GM19328 (cell line): ENCODE measurements at regions not wholly inside any gene's neighbourhood (a gene's known extent, or its start where the extent isn't known, plus 50 kb on each side); places are given as distances from the start of the nearest gene placed in this dataset.

ENCODE experiments used
- ATAC-seq: cut with Tn5 transposase; IDR thresholded peaks from one replicate; pipeline ENCODE4 v1.9.1; 2021; ENCODE audit warnings: mild to moderate bottlenecking, moderate library complexity; ENCODE audit not compliant: unreplicated experiment

- no peak for ATAC-seq
Observed at GRCh38 chr4:147052361-147052760, 106.7 kb upstream of the TTC29 start.

DNA sequence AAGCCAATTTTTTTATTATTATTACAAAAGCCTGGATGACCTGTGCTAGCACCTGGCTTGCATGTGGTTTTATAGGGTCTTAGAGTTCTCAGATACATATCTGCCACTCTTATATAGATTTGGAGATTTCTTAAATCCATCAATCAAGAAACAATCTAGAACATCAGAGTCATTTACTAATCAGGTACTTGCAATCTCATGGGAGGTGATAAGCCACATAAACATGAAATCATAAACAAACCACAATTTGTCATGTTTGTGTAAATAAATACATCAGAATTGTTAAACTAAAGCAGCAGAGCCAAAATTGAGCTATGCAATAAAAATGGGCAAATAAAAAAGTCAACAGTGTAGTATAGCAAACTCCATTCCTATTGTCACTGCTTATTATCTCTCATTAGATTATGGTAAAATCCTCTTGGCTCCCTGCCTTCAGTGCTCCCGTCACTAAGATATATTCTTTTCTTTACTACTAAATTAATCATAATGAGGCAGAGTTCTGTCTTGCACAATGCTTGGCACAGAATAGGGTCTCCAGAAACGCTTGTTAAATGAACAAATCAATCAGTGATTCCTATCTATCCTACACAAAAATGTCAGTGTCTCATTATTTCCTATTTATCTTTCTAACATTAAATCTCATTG, 108.7 kb upstream of the TTC29 start:
- ATAC-seq = no peak

- no peak for ATAC-seq
Observed at GRCh38 chr4:147056940-147057610, 111.4 kb upstream of the TTC29 start.

GRCh38 chr4:147057611-147058190, 112.0 kb upstream of the TTC29 start:
- no peak for ATAC-seq

DNA sequence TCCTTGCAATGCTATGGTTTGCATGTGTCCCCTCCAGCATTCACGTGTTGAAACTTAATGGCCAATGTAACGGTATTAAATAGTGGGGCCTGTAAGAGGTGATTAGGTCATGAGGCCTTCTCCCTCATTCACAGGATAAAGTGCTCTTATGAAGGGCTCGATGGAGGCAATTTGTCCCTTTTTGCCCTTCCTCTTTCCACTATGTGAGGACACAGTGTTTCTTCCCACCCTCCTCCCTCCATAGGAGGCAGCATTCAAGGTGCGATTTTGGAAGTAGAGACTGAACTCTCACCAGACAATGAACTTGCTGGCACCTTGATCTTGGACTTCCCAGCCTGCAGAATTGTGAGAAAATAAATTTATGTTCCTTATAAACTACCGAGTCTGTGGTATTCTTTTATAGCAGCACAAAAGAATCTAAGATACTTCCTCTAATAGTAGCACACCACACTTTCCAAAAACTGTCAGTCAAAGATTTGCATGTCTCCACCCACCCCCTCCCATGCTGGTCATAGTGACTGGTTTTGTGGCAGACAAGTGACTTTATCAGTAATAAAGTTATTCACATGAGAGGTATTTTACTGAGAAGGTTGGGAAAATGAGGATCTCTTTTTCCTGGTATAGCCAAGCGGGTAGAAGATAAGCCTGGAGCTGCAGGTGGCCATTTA, 113.5 kb upstream of the TTC29 start:
- no peak for ATAC-seq

GRCh38 chr4:147060151-147060931, 114.7 kb upstream of the TTC29 start:
- ATAC-seq = no peak

DNA sequence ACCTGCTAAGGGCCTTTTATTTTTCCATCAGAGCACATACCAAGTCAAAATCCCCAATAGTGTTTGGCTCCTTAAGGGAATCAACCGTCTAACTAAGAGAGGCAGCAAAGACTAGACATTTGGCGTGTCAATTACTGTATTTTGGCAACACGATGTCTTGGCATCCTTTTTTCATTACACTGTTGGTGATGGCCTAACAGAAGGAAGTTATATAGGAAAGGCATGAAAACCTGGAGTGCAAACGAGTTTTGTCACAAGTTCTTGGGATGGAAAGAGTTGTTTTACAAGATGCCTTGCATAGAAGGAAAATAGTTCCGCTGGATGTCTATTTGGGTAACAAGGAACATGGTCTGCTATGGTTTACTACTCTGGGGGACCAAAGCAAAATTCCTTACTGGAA, 119.2 kb upstream of the TTC29 start:
- no peak for ATAC-seq

GRCh38 chr4:147068564-147068963, 122.9 kb upstream of the TTC29 start:
- no peak for ATAC-seq

GRCh38 chr4:147071209-147071740, 125.6 kb upstream of the TTC29 start:
- no peak for ATAC-seq

GRCh38 chr4:147076179-147076578, 130.5 kb upstream of the TTC29 start:
- ATAC-seq = no peak

- ATAC-seq = no peak
Observed at GRCh38 chr4:147076728-147077127, 131.1 kb upstream of the TTC29 start.

DNA sequence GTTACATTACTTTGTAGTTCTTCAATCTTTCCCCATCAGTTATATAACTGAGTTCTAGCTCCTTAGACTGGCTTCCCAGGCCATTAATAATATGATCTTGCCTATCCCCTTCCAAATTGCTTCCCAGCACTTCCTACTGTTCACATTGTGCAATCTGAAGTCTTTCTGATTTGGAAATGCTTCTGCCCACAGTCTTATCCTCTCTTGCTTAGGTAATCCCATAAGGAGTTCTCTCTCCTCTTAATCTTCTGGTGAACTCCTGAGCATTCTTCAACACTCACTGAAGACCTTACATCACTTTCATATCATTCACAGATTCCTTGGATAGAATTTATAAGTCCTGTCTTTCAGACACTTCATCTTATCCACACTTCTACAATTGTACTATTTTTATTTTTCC, 132.7 kb upstream of the TTC29 start:
- ATAC-seq = no peak

- ATAC-seq = no peak
Observed at GRCh38 chr4:147078875-147079658, 133.4 kb upstream of the TTC29 start.

DNA sequence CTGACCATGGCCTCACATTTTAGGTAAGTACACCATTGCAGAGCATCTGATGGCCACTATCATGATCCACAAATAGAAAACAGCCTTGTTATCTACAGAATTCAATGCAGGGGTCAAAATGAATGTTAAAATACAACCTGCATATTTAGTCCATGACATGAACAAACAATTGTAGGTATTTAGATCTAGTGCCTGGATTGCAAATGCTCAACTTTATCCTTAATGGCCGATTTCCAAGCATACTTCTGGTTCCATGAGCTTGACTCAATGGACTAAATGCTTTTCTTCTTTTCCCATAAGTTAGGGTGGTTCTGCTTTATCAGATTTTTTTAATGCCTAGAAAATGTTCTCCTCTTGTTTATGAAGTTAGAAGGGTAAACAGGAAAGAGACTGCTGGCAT, 139.2 kb upstream of the TTC29 start:
- no peak for ATAC-seq

DNA sequence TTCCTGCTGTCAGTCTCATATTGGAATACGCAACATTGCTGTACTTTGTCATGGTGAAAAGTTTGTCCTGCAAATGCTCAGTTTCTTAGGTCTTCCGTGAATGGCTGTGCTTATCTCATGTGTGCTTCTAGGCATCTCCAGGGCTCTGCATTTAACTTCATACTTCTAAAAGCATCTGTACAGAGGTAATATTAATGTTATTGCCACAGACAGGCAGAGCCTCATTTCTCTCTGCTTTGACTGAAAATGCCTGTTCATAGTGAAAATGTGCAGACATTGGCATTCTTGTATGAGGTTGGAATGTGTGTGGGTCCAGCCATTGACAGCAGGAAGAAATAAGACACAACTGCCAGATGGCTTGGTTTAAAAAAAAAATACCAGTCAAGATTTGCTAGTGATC, 140.1 kb upstream of the TTC29 start:
- ATAC-seq = no peak

DNA sequence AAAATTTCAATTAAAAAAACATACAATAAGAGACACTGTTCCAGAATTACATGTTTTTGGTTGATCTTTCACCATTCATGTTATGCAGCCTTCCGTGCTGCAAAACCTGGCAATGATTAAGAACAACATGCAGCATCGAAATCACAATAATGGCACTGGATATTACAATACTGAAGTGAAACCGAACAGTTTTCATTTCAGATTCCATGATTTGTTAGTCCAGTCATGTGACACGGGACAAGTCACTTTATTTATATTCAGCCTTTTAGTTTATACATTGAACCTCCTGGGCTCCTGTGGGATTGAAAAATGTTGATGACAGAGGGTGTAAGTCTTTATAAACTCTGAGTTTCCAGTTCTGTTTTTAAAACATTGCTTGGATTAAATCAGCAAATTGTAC, 142.5 kb upstream of the TTC29 start:
- no peak for ATAC-seq

- no peak for ATAC-seq
Observed at GRCh38 chr4:147090486-147090885, 144.8 kb upstream of the TTC29 start.

DNA sequence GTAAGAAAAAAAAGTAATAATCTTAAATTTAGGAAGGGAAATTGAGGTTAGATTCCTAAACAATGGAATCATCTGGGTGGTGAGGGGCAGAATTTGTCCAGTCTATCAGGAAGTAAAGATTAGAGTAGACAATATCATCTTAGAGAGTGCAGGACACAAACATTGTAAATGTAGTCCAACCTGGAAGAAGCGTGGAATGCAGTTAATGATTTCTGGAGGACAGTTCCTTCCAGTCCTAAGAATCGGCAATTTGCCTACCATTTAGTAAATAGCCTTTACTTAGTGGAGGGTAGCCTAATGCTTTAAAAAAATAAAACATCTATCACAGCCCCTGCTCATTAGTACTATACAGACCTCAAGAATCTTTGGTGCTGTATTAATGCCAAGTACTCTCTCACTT, 147.5 kb upstream of the TTC29 start:
- ATAC-seq = no peak

GRCh38 chr4:147094238-147094637, 148.6 kb upstream of the TTC29 start:
- ATAC-seq = no peak
